MM.1S (cell line): ENCODE measurements at regions not wholly inside any gene's neighbourhood (a gene's known extent, or its start where the extent isn't known, plus 50 kb on each side); places are given as distances from the start of the nearest gene placed in this dataset.

ENCODE experiments used
- DNase-seq: peaks from one replicate; pipeline ENCODE4 v3.0.0-alpha.2; 2015
- H2AFZ ChIP-seq: fragments of 300-600 bp; sonication (generic); 2 replicates; pipeline ENCODE4 v1.6.0; 2016; ENCODE audit warnings: antibody characterized with exemption, low read length
- H3F3A ChIP-seq: fragments of 300-600 bp; sonication (generic); 2 replicates; pipeline ENCODE4 v1.6.1; 2016; ENCODE audit warnings: mild to moderate bottlenecking, antibody characterized with exemption, low read length, moderate library complexity, mixed read lengths; ENCODE audit not compliant: insufficient read depth
- H3K27ac ChIP-seq: fragments of 300-600 bp; sonication (generic); 2 replicates; pipeline ENCODE4 v1.5.1; 2016; ENCODE audit warnings: mild to moderate bottlenecking, low read length
- H3K27me3 ChIP-seq: fragments of 300-600 bp; sonication (generic); replicated peaks from 2 replicates; pipeline ENCODE4 v1.6.0; 2016; ENCODE audit warnings: low read length; ENCODE audit not compliant: insufficient read depth
- H3K36me3 ChIP-seq: fragments of 300-600 bp; sonication (generic); replicated peaks from 2 replicates; pipeline ENCODE4 v1.6.1; 2016; ENCODE audit warnings: mild to moderate bottlenecking, low read length, mixed read lengths; ENCODE audit not compliant: insufficient read depth
- H3K4me1 ChIP-seq: fragments of 300-600 bp; sonication (generic); 2 replicates; pipeline ENCODE4 v1.6.1; 2016; ENCODE audit warnings: low read length, mixed read lengths
- H3K4me2 ChIP-seq: fragments of 300-600 bp; sonication (generic); 2 replicates; pipeline ENCODE4 v1.6.0; 2016; ENCODE audit warnings: low read depth, low read length
- H3K4me3 ChIP-seq: fragments of 300-600 bp; sonication (generic); 2 replicates; pipeline ENCODE4 v1.5.1; 2016; ENCODE audit warnings: low read length, mixed read lengths
- H3K79me2 ChIP-seq: fragments of 300-600 bp; sonication (generic); 2 replicates; pipeline ENCODE4 v1.6.1; 2016; ENCODE audit warnings: mixed run types, low read length, mixed read lengths
- H3K9ac ChIP-seq: fragments of 300-600 bp; sonication (generic); 2 replicates; pipeline ENCODE4 v1.6.1; 2016; ENCODE audit warnings: low read length, mixed read lengths
- H3K9me2 ChIP-seq: fragments of 300-600 bp; sonication (generic); replicated peaks from 2 replicates; pipeline ENCODE4 v1.6.1; 2016; ENCODE audit warnings: mild to moderate bottlenecking, low read length, mixed read lengths; ENCODE audit not compliant: insufficient read depth
- H3K9me3 ChIP-seq: fragments of 300-600 bp; sonication (generic); replicated peaks from 2 replicates; pipeline ENCODE4 v1.6.1; 2016; ENCODE audit warnings: mild to moderate bottlenecking, low read length, mixed read lengths; ENCODE audit not compliant: insufficient read depth
- H4K20me1 ChIP-seq: fragments of 300-600 bp; sonication (generic); 2 replicates; pipeline ENCODE4 v1.6.1; 2016; ENCODE audit warnings: mild to moderate bottlenecking, low read length, moderate library complexity, mixed read lengths; ENCODE audit not compliant: insufficient read depth
- EZH2 ChIP-seq: fragments of 300-600 bp; sonication (generic); optimal IDR thresholded peaks from 2 replicates; pipeline ENCODE3; 2017; ENCODE audit warnings: low read depth, mild to moderate bottlenecking, antibody characterized with exemption, low read length, mixed read lengths
- EZH2phosphoT487 ChIP-seq: fragments of 300-600 bp; sonication (generic); IDR thresholded peaks from 2 replicates; pipeline ENCODE4 v1.6.1; 2018; ENCODE audit warnings: antibody characterized with exemption, low read length
- TF ChIP-seq, protein P1 (sequence below): fragments of 300-600 bp; sonication (generic); IDR thresholded peaks from 2 replicates; pipeline ENCODE4 v1.5.1; 2016; ENCODE audit warnings: antibody characterized with exemption, low read length, mixed read lengths

DNA sequence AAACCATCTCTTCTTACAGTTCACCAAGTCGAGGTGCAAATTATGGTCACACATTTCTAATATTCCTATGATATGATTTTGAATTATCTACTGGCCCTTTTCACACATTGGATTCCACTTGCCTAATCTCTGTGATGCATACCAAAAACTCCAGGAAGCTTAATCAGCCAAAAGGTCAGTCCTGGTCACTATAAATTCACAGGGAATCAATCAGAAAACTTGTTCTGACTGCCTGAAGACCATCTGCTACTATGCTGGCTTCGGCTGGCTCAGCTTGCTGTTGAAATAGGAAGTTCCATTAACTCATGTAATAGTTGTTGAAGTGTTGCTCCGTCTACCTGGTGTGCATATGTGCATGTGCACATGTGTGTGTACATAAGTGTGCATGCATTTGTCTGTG is 142.8 kb upstream of the FLRT2 start:
- Histone ChIP-seq H2AFZ (no peak overlapping the region), H3K4me1 (no peaks in the 10 kb centered on the region), H3K9ac (no peak overlapping the region), H3K27me3 (no peaks in the 10 kb centered on the region), H3K79me2 (no peaks in the 10 kb centered on the region), H3K4me2 (no peak overlapping the region), H3K4me3 (no peak overlapping the region), H3F3A (no peaks in the 10 kb centered on the region), H4K20me1 (no peaks in the 10 kb centered on the region), H3K9me3 (no peaks in the 10 kb centered on the region), H3K36me3 (no peaks in the 10 kb centered on the region), H3K9me2 (no peaks in the 10 kb centered on the region), H3K27ac (no peak overlapping the region)
- no peak for DNase-seq
- no peak for TF ChIP-seq EZH2
- TF ChIP-seq, protein P1, sequence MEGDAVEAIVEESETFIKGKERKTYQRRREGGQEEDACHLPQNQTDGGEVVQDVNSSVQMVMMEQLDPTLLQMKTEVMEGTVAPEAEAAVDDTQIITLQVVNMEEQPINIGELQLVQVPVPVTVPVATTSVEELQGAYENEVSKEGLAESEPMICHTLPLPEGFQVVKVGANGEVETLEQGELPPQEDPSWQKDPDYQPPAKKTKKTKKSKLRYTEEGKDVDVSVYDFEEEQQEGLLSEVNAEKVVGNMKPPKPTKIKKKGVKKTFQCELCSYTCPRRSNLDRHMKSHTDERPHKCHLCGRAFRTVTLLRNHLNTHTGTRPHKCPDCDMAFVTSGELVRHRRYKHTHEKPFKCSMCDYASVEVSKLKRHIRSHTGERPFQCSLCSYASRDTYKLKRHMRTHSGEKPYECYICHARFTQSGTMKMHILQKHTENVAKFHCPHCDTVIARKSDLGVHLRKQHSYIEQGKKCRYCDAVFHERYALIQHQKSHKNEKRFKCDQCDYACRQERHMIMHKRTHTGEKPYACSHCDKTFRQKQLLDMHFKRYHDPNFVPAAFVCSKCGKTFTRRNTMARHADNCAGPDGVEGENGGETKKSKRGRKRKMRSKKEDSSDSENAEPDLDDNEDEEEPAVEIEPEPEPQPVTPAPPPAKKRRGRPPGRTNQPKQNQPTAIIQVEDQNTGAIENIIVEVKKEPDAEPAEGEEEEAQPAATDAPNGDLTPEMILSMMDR = no peak
- no peak for TF ChIP-seq EZH2phosphoT487

DNA sequence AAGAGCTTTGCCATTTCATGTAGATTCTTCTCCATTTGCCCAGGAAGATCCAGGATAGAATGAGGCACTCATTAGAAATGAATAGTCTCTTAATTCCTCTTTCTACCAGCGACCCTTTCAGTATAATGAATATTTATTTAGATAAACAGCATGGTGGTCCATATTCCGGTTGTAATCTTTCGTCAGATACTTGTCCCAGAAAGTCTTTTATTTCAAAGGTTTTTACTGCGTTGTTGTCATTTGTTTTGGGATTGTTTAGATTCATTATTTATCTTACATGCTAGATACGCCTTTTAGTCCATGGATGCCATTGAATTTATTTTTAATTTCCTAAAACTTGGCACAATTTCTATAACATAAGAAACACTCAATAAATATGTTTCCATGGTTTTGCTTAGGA is 139.7 kb upstream of the FLRT2 start:
- no peak for DNase-seq
- Histone ChIP-seq H3K27ac (no peak overlapping the region), H3K9ac (no peak overlapping the region), H3K79me2 (no peaks in the 10 kb centered on the region), H3K4me3 (no peak overlapping the region), H3K9me2 (no peaks in the 10 kb centered on the region), H3F3A (no peaks in the 10 kb centered on the region), H3K27me3 (no peaks in the 10 kb centered on the region), H3K9me3 (no peaks in the 10 kb centered on the region), H2AFZ (no peak overlapping the region), H3K4me1 (no peaks in the 10 kb centered on the region), H4K20me1 (no peaks in the 10 kb centered on the region), H3K4me2 (no peak overlapping the region), H3K36me3 (no peaks in the 10 kb centered on the region)
- TF ChIP-seq EZH2phosphoT487 = no peak
- TF ChIP-seq, protein P1 = no peak
- no peak for TF ChIP-seq EZH2

DNA sequence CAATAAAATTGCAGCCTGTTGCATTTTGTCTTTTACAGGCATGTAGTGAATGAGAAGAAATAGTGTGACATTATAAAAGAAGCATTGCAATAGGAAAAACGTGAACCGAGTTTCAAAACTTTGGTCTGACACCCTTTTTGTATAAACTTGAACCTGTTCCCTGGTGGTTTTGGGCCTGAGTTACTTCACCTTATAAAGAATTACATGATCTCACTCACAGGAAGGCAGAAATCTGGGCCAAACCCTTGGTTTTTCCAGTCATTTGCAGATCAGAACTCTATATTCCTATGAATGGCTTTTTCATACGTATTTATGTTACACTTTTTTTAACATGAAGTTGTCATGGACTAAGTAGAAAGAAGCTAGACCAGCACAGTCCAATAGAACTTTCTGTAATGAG is 138.5 kb upstream of the FLRT2 start:
- TF ChIP-seq, protein P1 = no peak
- TF ChIP-seq EZH2 (no peak), EZH2phosphoT487 (no peak)
- H3K9me2 ChIP-seq = no peaks in the 10 kb centered on the region
- H3K36me3 ChIP-seq = no peaks in the 10 kb centered on the region
- H3K4me3 ChIP-seq = no peak overlapping the region
- no peak overlapping the region for H2AFZ ChIP-seq
- no peak overlapping the region for H3K4me2 ChIP-seq
- H3K9ac ChIP-seq = no peak overlapping the region
- no peaks in the 10 kb centered on the region for H3K9me3 ChIP-seq
- no peaks in the 10 kb centered on the region for H3K79me2 ChIP-seq
- no peaks in the 10 kb centered on the region for H3K27me3 ChIP-seq
- no peaks in the 10 kb centered on the region for H3F3A ChIP-seq
- no peak for DNase-seq
- no peaks in the 10 kb centered on the region for H4K20me1 ChIP-seq
- H3K27ac ChIP-seq = no peak overlapping the region
- H3K4me1 ChIP-seq = no peaks in the 10 kb centered on the region
